Suprapubic skin (tissue), 4 donors: ENCODE measurements at regions not wholly inside any gene's neighbourhood (a gene's known extent, or its start where the extent isn't known, plus 50 kb on each side); places are given as distances from the start of the nearest gene placed in this dataset.

ENCODE experiments used
- DNase-seq, 2 donors: peaks; one replicate each; pipeline ENCODE4 v3.0.0-alpha.2; 2019; ENCODE audit warnings: low spot score in 2 of 2
- H3K27ac ChIP-seq: fragments of 200-600 bp; sonication (generic); one replicate; pipeline ENCODE4 v1.5.1; 2019
- H3K27me3 ChIP-seq: fragments of 200-600 bp; sonication (generic); one replicate; pipeline ENCODE4 v1.5.1; 2019
- H3K36me3 ChIP-seq: fragments of 200-600 bp; sonication (generic); one replicate; pipeline ENCODE4 v1.5.1; 2019
- H3K4me1 ChIP-seq: fragments of 200-600 bp; sonication (generic); one replicate; pipeline ENCODE4 v1.5.1; 2019
- H3K4me3 ChIP-seq: fragments of 200-600 bp; sonication (generic); one replicate; pipeline ENCODE4 v1.5.1; 2019; ENCODE audit warnings: mild to moderate bottlenecking
- H3K9me3 ChIP-seq: fragments of 200-600 bp; sonication (generic); one replicate; pipeline ENCODE4 v1.5.1; 2019
- EP300 ChIP-seq: sonication (generic); formaldehyde crosslinking; IDR thresholded peaks from one replicate; pipeline ENCODE4 v1.6.1; 2017; ENCODE audit warnings: antibody characterized with exemption
- POLR2A ChIP-seq, 2 donors: fragments of 450-650 bp; IDR thresholded peaks; one replicate each; pipeline ENCODE4 v1.6.1; 2017; ENCODE audit warnings: antibody characterized with exemption in 2 of 2, mild to moderate bottlenecking in 2 of 2, moderate library complexity in 2 of 2
- POLR2AphosphoS5 ChIP-seq, 3 donors: sonication (generic); formaldehyde crosslinking; IDR thresholded peaks; one replicate each; pipeline ENCODE4 v1.6.1; 2017; ENCODE audit warnings: antibody characterized with exemption in 3 of 3
- WGBS: methylation state at CpG from one replicate; pipeline ENCODE4 v1.1.5; 2018; 5-methylcytosine and 5-hydroxymethylcytosine counted together
- TF ChIP-seq, protein P1 (sequence below), 2 donors: fragments of 200-600 bp in 1 of 2; fragments of 450-650 bp in 1 of 2; sonication (generic) in 1 of 2; IDR thresholded peaks; one replicate each; pipeline ENCODE4 v1.5.1; 2016 to 2019; ENCODE audit warnings: antibody characterized with exemption in 2 of 2, mild to moderate bottlenecking in 1 of 2, moderate library complexity in 1 of 2

DNA sequence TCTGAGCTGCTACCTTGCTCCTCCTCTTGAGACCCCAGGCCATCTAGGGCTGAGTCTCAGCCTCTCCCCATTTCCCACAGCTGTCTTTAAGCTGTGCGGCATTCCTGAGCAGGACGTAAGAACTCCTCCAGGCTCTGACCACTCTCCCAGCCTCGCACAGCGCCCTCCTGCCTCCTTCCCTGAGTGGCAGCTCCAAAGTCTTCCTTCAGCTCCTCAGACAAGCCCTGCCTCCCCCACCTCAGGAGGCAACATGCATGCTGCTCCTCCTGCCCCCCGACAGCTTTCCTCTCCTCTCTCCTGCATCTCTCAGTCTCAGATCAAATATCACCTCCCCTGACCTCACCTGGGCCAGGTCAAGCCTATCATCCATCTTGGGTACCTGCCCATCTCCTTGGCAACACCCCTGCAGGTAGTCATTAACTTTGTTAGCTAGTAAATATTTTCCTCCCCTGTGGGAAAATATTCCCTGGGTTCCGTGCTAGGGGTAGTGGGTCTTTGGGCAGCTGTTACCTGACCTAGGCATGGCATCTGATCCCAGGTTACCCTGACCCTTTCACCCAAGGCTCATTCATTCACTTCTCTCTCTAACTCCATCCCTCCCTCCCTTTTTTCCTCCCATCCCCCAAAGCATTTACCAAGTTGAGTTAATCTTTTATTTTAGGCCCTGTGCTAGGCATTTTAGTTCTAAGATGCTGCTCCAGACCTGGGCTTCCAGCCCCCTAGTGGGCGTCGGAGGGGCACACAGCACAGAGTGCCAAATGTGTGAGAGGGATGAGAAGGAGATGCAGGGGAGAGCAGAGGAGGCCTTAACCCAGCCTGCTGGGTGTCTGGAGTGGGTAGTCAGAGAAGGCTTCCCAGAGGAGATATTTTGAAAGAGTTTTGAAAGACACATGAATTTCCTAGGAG is 419.9 kb downstream of the PTPRU start:
- 39% methylated on average over 8 of the region's 8 CpGs for WGBS
- TF ChIP-seq, protein P1, sequence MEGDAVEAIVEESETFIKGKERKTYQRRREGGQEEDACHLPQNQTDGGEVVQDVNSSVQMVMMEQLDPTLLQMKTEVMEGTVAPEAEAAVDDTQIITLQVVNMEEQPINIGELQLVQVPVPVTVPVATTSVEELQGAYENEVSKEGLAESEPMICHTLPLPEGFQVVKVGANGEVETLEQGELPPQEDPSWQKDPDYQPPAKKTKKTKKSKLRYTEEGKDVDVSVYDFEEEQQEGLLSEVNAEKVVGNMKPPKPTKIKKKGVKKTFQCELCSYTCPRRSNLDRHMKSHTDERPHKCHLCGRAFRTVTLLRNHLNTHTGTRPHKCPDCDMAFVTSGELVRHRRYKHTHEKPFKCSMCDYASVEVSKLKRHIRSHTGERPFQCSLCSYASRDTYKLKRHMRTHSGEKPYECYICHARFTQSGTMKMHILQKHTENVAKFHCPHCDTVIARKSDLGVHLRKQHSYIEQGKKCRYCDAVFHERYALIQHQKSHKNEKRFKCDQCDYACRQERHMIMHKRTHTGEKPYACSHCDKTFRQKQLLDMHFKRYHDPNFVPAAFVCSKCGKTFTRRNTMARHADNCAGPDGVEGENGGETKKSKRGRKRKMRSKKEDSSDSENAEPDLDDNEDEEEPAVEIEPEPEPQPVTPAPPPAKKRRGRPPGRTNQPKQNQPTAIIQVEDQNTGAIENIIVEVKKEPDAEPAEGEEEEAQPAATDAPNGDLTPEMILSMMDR (IDR thresholded peaks at IDR 0.05): no peak
- no peak for TF ChIP-seq POLR2AphosphoS5 (IDR thresholded peaks at IDR 0.05)
- TF ChIP-seq EP300: no peak
- no peak for TF ChIP-seq POLR2A (IDR thresholded peaks at IDR 0.05)
- DNase-seq: peak in 1 of 2 donors; percentile 68
- H3K9me3 ChIP-seq: peaks cover 8% of the 10 kb centered on the region
- H3K4me1 ChIP-seq: no peaks in the 10 kb centered on the region
- H3K36me3 ChIP-seq: no peaks in the 10 kb centered on the region
- peaks cover 14% of the 10 kb centered on the region for H3K27me3 ChIP-seq
- H3K27ac ChIP-seq: no peak overlapping the region
- no peak overlapping the region for H3K4me3 ChIP-seq

DNA sequence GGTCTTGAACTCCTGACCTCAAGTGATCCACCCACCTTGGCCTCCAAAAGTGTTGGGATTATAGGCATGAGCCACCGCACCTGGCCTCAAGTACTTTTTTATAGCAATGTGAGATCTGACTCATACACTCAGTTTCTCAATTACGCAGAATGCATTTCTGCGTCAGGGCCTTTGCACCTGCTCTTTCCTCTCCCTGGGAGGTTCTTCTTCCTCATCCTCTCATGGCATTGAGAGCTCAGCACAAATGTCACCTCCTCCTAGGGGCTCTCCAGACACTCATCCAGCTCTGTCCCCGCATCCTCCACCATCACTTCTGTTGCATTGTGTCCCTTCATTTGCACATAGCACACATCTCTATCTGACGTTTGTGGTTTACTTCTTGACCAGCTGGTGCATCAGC is 418.8 kb downstream of the PTPRU start:
- TF ChIP-seq, protein P1 (IDR thresholded peaks at IDR 0.05): no peak
- TF ChIP-seq POLR2A (IDR thresholded peaks at IDR 0.05): no peak
- TF ChIP-seq EP300: no peak
- no peak for TF ChIP-seq POLR2AphosphoS5 (IDR thresholded peaks at IDR 0.05)
- no peaks in the 10 kb centered on the region for H3K4me1 ChIP-seq
- H3K9me3 ChIP-seq: peaks cover 3% of the 10 kb centered on the region
- H3K4me3 ChIP-seq: no peak overlapping the region
- WGBS: 87% methylated on average over 5 of the region's 5 CpGs
- H3K36me3 ChIP-seq: no peaks in the 10 kb centered on the region
- H3K27me3 ChIP-seq: peaks cover 20% of the 10 kb centered on the region
- DNase-seq: peak in 1 of 2 donors; percentile 47
- no peak overlapping the region for H3K27ac ChIP-seq

DNA sequence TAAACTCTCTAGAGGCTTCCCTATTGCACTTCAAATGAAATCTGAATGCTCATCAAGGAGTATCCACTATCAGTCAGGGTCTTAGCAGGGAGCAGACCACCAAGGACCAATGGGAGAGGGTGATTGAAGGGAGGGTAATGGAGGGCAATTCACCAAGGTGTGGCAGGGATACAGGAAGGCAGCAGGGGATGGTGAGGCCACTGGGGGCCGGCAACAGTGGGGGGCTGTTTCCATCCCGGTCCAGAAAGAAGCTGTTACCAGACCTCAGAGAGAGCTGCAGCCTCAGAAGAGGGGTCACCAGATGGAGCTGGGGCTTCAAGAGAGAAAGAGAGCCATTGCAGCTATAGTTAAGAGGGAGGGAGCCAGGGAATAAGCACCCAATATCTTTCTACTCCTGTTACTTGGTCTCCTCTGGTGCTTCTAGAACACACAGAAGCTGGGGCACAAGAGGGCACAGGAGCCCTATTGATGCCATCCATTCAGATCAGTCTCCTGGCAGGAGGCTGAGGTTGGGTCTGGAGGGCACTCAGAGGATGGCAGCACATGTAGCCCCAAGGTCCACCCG is 417.6 kb downstream of the PTPRU start:
- no peak for DNase-seq
- TF ChIP-seq POLR2AphosphoS5 (IDR thresholded peaks at IDR 0.05): no peak
- TF ChIP-seq, protein P1 (IDR thresholded peaks at IDR 0.05): no peak
- no peak for TF ChIP-seq EP300
- TF ChIP-seq POLR2A (IDR thresholded peaks at IDR 0.05): no peak
- no peaks in the 10 kb centered on the region for H3K9me3 ChIP-seq
- peaks cover 29% of the 10 kb centered on the region for H3K27me3 ChIP-seq
- H3K4me3 ChIP-seq: no peak overlapping the region
- H3K4me1 ChIP-seq: no peaks in the 10 kb centered on the region
- no peaks in the 10 kb centered on the region for H3K36me3 ChIP-seq
- H3K27ac ChIP-seq: no peak overlapping the region
- 84% methylated on average over 3 of the region's 3 CpGs for WGBS

DNA sequence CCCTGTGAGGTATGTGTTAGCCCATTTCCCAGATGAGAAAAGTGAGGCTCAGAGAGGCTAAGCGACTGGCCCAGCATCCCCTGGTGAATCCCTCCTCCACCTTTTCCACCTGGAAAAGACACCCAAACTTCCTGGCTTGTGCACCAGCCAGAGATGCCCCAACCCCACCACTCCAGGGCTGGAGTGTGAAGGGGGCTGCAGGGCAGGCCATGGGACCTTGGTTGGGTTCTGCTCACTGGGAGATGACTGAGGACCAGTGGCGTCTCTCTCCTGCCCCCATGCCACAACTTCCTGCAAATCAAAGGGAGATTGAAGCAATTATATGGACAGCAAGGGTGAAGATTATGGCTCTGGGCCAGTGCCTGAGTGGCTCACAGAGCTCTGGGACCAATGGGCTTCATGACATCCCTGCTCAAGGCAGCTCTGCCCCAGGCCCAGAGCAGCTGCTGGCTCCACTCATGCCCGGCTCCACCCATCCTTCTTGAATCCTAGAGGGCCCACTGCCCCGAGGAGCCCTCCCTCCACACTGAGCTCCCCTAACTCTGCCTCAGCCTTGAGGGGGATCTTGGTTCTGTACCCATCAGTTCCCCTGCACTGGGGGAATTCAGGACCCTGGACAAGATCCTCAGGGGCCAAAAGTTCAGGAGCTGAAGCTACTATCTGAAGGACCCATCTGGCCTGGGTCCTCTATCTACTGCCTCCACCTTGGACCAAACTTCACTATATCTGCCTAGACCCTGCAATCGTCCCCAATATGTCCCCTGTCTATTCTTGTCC is 416.9 kb downstream of the PTPRU start:
- peak in 1 of 2 donors; percentile 37 for DNase-seq

More for the DNA sequence above, 416.9 kb downstream of the PTPRU start:
- TF ChIP-seq POLR2AphosphoS5 (IDR thresholded peaks at IDR 0.05): no peak
- TF ChIP-seq, protein P1 (IDR thresholded peaks at IDR 0.05): no peak
- no peaks in the 10 kb centered on the region for H3K4me1 ChIP-seq
- no peak overlapping the region for H3K27ac ChIP-seq
- H3K9me3 ChIP-seq: no peaks in the 10 kb centered on the region
- no peaks in the 10 kb centered on the region for H3K36me3 ChIP-seq
- peaks cover 31% of the 10 kb centered on the region for H3K27me3 ChIP-seq
- no peak overlapping the region for H3K4me3 ChIP-seq
- WGBS: 70% methylated on average over 4 of the region's 5 CpGs
